ENCODE measurements at regions not wholly inside any gene's neighbourhood (a gene's known extent, or its start where the extent isn't known, plus 50 kb on each side); places are given as distances from the start of the nearest gene placed in this dataset.

- no peak for DNase-seq (ENCODE audit: low read depth in 1 of 2, low spot score in 1 of 2)
- in situ Hi-C loops (cut with HindIII; ENCODE audit: low pct_unique_long_range_greater_than_20kb, low sequenced_read_pairs): no loop called here
- TF ChIP-seq JUND (IDR thresholded peaks at IDR 0.05; ENCODE audit: low read depth): no peak
Observed at GRCh38 chr2:59604123-59604522, 949.3 kb downstream of the BCL11A start.

DNA sequence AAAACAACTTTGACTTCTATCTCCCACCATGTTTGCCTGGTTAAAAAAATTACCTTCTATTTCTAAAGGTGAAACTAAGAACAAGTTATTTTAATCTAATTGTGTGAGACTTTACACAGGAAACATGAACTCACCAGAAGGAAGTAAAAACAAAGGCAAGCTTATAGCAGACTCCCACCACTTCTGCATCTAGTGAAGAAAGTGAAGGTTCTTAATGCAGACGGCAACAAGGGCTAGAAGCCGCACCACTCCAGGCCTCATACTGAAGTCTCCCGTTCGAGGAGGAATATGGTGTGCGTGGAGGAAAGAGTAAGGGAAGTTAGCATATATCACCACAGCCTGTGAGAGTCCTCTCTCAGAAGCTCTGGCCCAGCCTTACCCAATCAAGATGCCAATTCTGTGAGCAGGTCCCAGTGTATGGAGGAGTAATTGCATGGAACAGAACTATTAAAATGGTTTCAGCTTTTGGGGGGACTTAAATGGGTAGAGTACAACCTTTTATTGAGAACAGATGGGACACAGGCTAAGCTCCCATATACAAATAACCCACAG lies 958.7 kb downstream of the BCL11A start:
- in situ Hi-C loops (cut with HindIII; ENCODE audit: low pct_unique_long_range_greater_than_20kb, low sequenced_read_pairs): no loop called here
- TF ChIP-seq JUND (IDR thresholded peaks at IDR 0.05; ENCODE audit: low read depth): no peak
- no peak for DNase-seq (ENCODE audit: low read depth in 1 of 2, low spot score in 1 of 2)

- no peak for TF ChIP-seq JUND (IDR thresholded peaks at IDR 0.05; ENCODE audit: low read depth)
- in situ Hi-C loops (cut with HindIII; ENCODE audit: low pct_unique_long_range_greater_than_20kb, low sequenced_read_pairs): no loop called here
- no peak for DNase-seq (ENCODE audit: low read depth in 1 of 2, low spot score in 1 of 2)
Observed at GRCh38 chr2:59590798-59591197, 962.7 kb downstream of the BCL11A start.

DNA sequence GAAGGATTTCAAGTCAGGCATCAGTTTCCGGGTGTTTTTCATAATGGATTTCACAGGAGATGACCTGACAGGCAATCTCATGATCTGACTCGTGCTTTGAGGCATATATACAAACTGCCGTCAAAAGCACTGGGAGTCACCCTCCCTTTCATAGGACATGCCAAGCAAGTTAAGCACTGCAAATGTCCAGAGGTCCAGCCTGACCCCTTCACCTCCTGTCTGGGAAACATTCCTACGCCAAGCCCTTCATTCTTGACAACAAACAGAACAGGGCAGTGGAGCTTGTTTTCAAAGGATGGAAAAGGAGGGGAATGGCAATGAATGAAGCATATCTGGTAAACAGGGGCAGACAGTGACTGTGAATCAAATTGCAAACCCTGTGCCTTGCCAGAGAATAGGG lies 963.6 kb downstream of the BCL11A start:
- TF ChIP-seq JUND (IDR thresholded peaks at IDR 0.05; ENCODE audit: low read depth): no peak
- DNase-seq (ENCODE audit: low read depth in 1 of 2, low spot score in 1 of 2): no peak
- in situ Hi-C loops (cut with HindIII; ENCODE audit: low pct_unique_long_range_greater_than_20kb, low sequenced_read_pairs): no loop called here

DNA sequence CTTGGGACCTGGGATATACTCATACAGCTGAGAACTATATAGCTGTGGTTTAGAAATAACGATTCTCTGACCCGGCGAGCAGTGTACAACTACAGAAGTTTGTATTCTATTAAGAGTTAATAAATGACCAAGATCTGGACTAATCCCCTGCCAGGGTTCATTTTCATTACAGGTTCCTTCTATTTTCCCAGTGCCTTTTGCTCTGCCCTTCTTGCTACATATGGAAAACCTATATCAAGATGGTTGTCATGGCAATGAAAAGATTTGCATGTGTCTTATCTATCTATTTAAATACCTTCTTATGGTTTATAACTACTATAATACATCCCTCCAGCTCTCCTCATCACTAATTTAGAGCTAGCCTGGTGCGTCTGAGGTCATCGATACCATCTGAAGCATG lies 965.2 kb downstream of the BCL11A start:
- no peak for DNase-seq (ENCODE audit: low read depth in 1 of 2, low spot score in 1 of 2)
- no peak for TF ChIP-seq JUND (IDR thresholded peaks at IDR 0.05; ENCODE audit: low read depth)
- in situ Hi-C loops (cut with HindIII; ENCODE audit: low pct_unique_long_range_greater_than_20kb, low sequenced_read_pairs): no loop called here

DNA sequence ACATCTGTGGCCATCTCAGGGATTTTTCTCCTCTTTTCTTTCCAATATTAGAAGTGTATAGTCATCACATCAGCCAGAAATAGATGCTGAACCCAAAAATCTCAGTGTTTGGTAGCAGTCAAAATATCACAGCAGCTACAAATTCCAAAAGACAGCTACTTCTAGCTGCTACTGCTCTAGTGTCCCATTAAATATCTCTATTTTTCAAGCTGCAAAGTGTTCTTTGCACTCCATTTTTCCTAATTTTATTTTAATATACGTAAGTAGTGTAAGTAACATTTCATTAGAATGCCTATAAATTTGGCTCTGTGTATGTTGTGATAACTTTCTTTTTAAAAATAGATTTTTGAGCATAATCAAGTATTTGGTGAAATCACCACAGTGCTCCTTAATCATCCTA lies 967.3 kb downstream of the BCL11A start:
- in situ Hi-C loops (cut with HindIII; ENCODE audit: low pct_unique_long_range_greater_than_20kb, low sequenced_read_pairs): no loop called here
- no peak for DNase-seq (ENCODE audit: low read depth in 1 of 2, low spot score in 1 of 2)
- TF ChIP-seq JUND (IDR thresholded peaks at IDR 0.05; ENCODE audit: low read depth): no peak

GRCh38 chr2:59585655-59586054 lies 967.8 kb downstream of the BCL11A start:
- TF ChIP-seq JUND (IDR thresholded peaks at IDR 0.05; ENCODE audit: low read depth): no peak
- DNase-seq (ENCODE audit: low read depth in 1 of 2, low spot score in 1 of 2): no peak
- in situ Hi-C loops (cut with HindIII; ENCODE audit: low pct_unique_long_range_greater_than_20kb, low sequenced_read_pairs): no loop called here

GRCh38 chr2:59584958-59585357 lies 968.5 kb downstream of the BCL11A start:
- no peak for DNase-seq (ENCODE audit: low read depth in 1 of 2, low spot score in 1 of 2)
- no peak for TF ChIP-seq JUND (IDR thresholded peaks at IDR 0.05; ENCODE audit: low read depth)
- in situ Hi-C loops (cut with HindIII; ENCODE audit: low pct_unique_long_range_greater_than_20kb, low sequenced_read_pairs): no loop called here

DNA sequence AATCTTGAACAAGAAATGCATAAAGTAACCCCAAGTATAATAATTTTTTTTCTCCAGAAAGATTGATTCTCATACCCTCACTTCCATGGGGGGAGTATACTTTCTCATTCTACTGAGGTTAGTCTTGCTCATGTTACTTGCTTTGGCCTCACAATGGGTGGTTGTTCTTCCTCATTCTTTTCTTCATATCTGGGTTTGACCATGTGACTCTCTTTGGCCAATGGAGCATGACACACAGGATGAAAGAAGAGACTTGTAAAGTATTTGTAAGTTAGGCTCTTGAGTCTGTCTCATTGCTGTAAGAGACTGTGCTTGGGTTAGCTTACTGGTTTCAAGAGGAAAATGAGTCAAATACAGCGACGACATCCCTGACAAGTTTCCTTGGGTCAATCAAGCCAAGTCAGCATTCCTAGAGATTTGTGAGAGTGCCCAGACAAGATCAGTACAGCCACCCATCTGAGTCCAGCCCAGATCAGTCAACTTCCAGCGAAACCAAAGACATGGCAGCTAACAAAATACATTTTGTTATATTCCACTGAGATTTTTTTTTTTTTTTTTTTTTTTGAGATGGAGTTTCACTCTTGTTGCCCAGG lies 970.2 kb downstream of the BCL11A start:
- in situ Hi-C loops (cut with HindIII; ENCODE audit: low pct_unique_long_range_greater_than_20kb, low sequenced_read_pairs): no loop called here

GRCh38 chr2:59578349-59578748 lies 975.1 kb downstream of the BCL11A start:
- no peak for TF ChIP-seq JUND (IDR thresholded peaks at IDR 0.05; ENCODE audit: low read depth)
- in situ Hi-C loops (cut with HindIII; ENCODE audit: low pct_unique_long_range_greater_than_20kb, low sequenced_read_pairs): no loop called here
- DNase-seq (ENCODE audit: low read depth in 1 of 2, low spot score in 1 of 2): no peak

More for the DNA sequence above, 970.2 kb downstream of the BCL11A start:
- TF ChIP-seq JUND (IDR thresholded peaks at IDR 0.05; ENCODE audit: low read depth): no peak
- DNase-seq (ENCODE audit: low read depth in 1 of 2, low spot score in 1 of 2): no peak

DNA sequence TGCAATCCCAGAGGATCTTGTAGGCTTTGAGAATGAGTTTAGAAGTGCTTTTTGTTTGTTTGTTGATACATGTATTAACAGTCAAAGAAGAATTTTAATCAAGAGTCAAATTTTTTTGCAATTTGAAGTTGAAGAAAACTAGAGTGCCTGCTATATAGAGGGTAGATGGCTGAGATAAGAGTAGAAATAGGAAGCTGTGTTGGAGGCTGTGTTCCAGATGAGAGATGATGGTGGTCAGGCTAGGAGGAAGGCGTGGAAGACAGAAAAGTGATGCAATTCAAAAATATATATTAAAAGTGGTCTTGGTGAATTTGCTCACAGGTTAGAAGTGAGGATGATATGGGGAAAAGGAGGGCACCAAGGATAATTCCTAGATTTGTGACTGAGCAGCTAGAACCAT lies 978.3 kb downstream of the BCL11A start:
- TF ChIP-seq JUND (IDR thresholded peaks at IDR 0.05; ENCODE audit: low read depth): no peak
- DNase-seq (ENCODE audit: low read depth in 1 of 2, low spot score in 1 of 2): no peak
- in situ Hi-C loops (cut with HindIII; ENCODE audit: low pct_unique_long_range_greater_than_20kb, low sequenced_read_pairs): no loop called here

- TF ChIP-seq JUND (IDR thresholded peaks at IDR 0.05; ENCODE audit: low read depth): no peak
- no peak for DNase-seq (ENCODE audit: low read depth in 1 of 2, low spot score in 1 of 2)
- in situ Hi-C loops (cut with HindIII; ENCODE audit: low pct_unique_long_range_greater_than_20kb, low sequenced_read_pairs): no loop called here
Observed at GRCh38 chr2:59572227-59572626, 981.2 kb downstream of the BCL11A start.

DNA sequence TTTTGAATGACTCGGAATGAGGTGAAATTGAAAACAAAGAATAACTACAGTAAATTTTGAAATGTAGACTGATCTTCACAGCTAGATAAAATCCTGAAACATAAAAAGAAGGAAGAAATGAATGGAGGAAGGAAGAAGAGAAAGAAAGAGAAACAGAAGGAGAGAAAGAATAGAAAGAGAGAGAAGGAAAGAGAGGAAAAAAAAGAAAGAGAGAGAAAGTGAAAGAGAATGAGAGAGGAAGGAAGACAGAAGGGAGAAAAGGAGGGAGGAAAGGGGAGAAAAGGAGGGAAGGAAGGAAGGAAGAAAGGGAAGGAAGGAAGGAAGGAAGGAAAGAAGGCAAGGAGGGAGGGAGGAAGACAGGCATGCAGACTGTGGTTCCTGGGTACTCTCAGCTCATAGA lies 982.6 kb downstream of the BCL11A start:
- in situ Hi-C loops (cut with HindIII; ENCODE audit: low pct_unique_long_range_greater_than_20kb, low sequenced_read_pairs): no loop called here
- no peak for DNase-seq (ENCODE audit: low read depth in 1 of 2, low spot score in 1 of 2)
- no peak for TF ChIP-seq JUND (IDR thresholded peaks at IDR 0.05; ENCODE audit: low read depth)

DNA sequence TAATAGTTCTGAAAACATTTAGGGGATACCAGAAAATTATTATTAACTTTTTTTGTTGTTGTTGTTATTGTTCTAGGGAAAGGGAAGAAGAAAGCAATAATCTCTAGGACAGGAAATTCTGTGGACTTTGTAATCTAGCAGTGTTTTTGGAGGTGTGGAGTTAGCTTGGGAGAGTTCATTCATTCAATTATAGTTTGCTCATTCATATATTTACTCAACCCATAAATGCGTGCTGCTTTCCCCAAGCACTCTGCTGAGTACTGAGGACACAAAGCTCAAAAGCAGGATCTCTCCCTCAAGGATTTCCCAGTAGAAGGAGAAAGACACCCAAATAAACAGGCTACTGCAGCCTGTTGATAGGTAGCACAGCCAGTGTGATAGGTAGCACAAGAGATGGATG lies 984.3 kb downstream of the BCL11A start:
- no peak for TF ChIP-seq JUND (IDR thresholded peaks at IDR 0.05; ENCODE audit: low read depth)
- in situ Hi-C loops (cut with HindIII; ENCODE audit: low pct_unique_long_range_greater_than_20kb, low sequenced_read_pairs): no loop called here
- DNase-seq (ENCODE audit: low read depth in 1 of 2, low spot score in 1 of 2): no peak
